RCC 7860 (cell line): ENCODE measurements at regions not wholly inside any gene's neighbourhood (a gene's known extent, or its start where the extent isn't known, plus 50 kb on each side); places are given as distances from the start of the nearest gene placed in this dataset.
"Not testable (repeated sequence)": the region's sequence is repeated elsewhere in the genome, so short reads cannot be mapped to it uniquely, and the experiment has no call there.

Source experiments
- DNase-seq: peaks from one replicate; pipeline ENCODE4 v3.0.0-alpha.2; 2015; ENCODE audit warnings: low spot score
- FAIRE-seq: peaks from 2 replicates; lab custom pipeline; 2012; peaks lifted over from hg19 to GRCh38; lab: Jason Lieb, UNC

GRCh38 chr4:160009656-160010493 is 907.0 kb downstream of the RAPGEF2 start:
- FAIRE-seq (no peak), DNase-seq (no peak)

- DNase-seq: no peak
- no peak for FAIRE-seq
Measured at GRCh38 chr4:160019936-160020335, 917.1 kb downstream of the RAPGEF2 start.

DNA sequence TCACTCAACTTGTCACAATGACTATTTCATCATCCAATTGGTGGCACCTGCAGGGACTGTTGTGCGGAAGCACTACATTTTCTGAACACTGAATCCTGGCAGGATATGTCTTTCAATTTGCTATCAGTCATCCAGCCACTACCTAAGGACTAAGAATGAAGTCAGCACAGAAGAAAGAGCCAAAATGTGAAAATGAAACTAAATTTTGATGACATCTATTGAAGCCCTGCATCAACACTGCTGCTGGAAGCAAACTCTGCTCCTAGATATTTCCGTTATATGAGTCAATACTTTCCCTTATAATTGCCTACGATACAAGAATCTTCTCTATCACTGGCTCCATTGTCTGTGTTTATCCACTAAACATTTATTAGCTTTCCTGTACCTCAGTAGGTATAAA is 917.9 kb downstream of the RAPGEF2 start:
- peak; percentile 9 for DNase-seq
- no peak for FAIRE-seq

DNA sequence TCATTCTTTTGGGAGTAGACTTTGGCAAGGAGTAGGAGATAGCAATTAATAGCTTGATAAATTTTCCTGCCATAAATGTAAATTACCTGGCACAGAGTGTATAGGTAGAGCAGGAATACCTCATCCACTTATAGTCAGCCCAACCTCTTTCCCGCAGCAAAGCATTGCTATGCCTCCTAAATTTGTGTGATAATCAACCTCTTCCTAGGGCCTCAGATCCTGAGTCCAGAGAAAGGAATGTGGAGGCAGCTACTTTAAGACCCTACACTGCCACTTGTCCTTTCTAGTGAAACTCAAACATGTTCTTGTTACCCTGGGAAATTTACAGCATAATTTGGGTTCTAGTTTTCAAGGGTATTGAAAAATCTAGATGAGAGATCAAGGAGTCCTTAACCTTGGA is 919.0 kb downstream of the RAPGEF2 start:
- FAIRE-seq: no peak
- no peak for DNase-seq

DNA sequence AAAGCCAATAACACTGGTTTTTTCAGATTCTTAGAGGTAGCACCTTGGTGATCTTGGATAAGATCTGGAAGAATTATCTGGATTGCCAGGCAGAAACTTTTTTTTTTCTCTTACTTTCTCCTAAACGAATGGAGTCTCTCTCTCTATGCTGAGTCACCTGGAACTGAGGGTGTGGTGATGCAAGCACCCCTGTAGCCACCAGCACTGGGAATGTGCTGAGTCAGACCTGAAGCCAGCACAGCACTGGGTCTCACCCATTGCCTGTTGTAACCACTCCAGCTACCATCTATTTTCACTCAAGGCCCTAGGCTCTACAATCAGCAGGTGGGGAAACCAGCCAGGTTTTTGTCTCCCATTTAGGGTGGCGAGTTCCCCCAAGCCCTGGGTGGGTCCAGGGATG is 923.8 kb downstream of the RAPGEF2 start:
- FAIRE-seq (peak; percentile 46), DNase-seq (peak; percentile 76)

DNA sequence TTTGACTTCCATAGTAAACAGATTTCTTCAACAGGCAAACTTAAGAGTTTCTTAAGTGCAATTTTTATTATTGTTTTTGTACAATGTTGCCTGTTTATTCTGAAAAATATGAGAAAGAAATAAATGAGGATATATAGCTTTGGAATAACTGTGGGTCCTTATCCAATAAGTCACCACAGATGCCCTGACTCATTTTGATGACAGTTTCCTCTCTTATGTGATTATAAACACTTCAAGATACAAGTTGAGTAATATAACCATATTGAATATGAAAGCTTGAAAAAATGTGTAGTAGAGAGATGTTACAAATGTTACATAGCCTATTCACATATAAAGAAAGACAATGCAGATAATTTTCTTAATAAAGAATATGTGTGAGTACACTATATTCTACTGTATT is 931.6 kb downstream of the RAPGEF2 start:
- no peak for DNase-seq
- FAIRE-seq: no peak

DNA sequence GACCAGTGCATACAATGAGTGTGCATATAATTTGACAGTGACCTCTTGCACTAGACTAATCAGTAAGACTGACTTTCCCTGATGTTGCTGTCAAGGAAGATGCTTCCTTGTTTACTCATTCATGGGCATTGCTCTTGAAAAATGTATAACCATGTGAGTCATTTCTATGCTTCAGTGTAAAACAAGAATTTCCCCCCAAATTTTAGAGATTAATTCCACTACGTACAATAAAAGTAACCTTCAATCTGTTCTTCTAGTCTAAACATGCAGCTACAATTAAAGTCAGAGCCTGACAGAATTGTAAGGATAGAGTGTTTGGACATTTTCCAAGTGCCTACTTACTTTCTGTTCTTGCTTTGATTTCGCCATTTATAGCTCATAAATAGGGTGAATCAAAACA is 935.7 kb downstream of the RAPGEF2 start:
- DNase-seq: no peak
- FAIRE-seq: no peak

DNA sequence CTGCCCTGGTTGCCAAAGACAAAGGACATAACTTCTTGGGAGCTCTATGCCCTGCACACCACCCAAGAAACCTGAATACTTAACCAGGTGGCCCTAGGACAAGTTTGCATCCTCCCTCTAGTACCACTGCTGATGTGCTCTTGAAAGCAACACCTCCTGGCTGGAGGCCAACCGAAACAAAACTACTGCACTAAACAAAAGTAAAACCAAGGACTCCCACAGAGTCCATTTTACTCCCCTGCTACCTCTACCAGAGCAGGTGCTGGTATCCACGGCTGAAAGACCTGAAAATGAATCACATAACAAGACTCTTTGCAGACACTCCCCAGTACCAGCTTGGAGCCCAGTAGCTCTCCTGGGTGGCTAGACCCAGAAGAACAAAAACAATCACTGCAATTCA is 941.8 kb downstream of the RAPGEF2 start:
- no peak for DNase-seq
- FAIRE-seq: no peak

- FAIRE-seq (no peak), DNase-seq (no peak)
Measured at GRCh38 chr4:160082432-160083207, 979.7 kb downstream of the RAPGEF2 start.

- DNase-seq (no peak), FAIRE-seq (no peak)
Measured at GRCh38 chr4:160091631-160092030, 988.8 kb downstream of the RAPGEF2 start.

GRCh38 chr4:160100316-160100715 is 997.4 kb downstream of the RAPGEF2 start:
- DNase-seq (no peak), FAIRE-seq (no peak)

- FAIRE-seq (no peak), DNase-seq (no peak)
Measured at GRCh38 chr4:160110891-160111290, 1008.0 kb downstream of the RAPGEF2 start.

GRCh38 chr4:160117686-160118085 is 1014.8 kb downstream of the RAPGEF2 start:
- no peak for FAIRE-seq
- no peak for DNase-seq

DNA sequence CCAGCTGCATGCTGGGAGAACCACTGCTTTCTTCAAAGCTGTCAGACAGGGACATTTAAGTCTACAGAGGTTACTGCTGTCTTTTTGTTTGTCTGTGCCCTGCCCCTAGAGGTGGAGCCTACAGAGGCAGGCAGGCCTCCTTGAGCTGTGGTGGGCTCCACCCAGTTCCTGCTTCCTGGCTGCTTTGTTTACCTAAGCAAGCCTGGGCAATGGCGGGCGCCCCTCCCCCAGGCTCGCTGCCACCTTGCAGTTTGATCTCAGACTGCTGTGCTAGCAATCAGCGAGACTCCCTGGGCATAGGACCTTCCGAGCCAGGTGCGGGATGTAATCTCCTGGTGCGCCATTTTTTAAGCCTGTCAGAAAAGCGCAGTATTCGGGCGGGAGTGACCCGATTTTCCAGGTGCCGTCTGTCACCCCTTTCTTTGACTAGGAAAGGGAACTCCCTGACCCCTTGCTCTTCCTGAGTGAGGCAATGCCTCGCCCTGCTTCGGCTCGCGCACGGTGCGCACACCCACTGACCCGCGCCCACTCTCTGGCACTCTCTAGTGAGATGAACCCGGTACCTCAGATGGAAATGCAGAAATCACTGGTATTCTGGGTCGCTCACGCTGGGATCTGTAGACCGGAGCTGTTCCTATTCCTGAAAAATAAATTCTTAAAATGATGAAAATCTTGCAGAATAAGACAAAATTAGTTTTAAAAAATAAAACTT is 1022.9 kb downstream of the RAPGEF2 start:
- FAIRE-seq, DNase-seq: not testable (repeated sequence)

DNA sequence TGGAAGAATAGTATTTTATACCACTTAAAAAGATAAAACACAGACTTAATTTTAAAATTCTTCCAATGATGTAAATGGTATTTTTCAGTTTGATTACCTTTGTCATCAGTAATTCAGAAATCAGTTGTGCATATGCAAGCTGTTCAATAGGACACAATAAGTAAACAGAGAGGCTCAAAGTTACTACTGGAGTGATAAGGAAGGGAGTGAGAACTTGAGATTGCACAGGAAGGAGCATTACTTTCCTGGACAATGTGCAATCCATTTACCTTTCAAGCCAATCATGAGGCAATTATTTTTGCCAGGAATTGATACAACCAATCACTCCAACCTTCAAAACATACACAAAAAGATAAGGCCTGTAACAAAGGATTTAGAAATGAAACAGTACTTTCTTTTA is 1024.3 kb downstream of the RAPGEF2 start:
- FAIRE-seq: no peak
- DNase-seq: no peak

DNA sequence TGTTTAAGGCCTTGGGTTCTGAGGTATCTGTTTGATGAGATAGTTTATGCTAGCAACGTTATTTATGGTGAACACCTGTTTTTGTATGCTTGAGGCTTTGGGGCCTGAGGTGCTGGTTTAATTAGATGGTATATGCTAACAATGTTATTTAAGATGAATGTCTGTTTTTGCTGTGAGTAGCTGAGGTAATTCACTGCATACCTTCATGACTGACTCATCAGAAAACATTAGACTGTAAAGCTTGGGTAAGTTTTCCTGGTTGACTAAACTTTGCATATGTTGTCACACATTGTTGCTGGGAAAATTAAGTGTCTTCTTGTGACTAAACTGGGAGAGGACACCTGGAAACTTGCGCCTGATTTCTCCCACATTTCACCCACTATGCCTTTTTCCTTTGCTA is 1026.6 kb downstream of the RAPGEF2 start:
- peak; percentile 72 for DNase-seq
- peak; percentile 85 for FAIRE-seq

GRCh38 chr4:160136021-160136420 is 1033.1 kb downstream of the RAPGEF2 start:
- DNase-seq (no peak), FAIRE-seq (no peak)

DNA sequence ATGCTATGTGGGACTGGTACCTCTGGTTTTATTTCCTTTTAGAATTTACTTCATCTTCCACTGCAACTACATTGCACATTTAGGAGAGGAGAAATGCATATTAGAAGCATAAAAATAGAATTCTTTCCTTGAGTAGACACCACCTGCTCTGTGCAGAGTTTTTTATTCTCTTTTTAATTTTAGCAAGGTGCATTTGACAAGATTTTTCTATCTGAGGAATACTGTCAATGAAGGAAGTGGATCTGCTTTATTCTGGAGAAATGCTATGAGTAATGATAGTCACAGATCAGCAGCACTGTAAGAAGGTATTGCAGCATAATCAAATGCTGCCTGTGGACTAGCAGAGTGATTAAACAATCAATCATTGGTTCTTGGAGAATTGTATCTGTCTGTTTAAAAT is 1038.3 kb downstream of the RAPGEF2 start:
- no peak for DNase-seq
- FAIRE-seq: no peak

DNA sequence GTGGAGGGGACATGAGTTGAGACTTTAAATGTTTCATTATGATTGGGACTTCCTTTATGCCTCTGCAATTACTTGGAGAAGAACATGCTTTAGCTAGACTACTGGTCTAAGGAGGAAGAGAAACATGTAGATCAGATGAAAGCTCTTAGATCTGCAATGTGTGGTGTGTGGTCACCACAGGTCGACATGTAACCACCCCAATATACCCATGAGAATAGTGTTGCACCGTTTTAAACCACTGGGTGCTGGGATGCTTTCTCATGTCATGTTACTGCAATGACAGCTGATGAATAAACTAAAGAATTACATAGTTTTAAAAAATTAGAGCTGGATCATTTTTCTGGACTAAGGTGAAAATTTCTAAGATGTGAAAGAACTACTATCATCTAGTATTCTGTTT is 1039.7 kb downstream of the RAPGEF2 start:
- DNase-seq (no peak), FAIRE-seq (no peak)

DNA sequence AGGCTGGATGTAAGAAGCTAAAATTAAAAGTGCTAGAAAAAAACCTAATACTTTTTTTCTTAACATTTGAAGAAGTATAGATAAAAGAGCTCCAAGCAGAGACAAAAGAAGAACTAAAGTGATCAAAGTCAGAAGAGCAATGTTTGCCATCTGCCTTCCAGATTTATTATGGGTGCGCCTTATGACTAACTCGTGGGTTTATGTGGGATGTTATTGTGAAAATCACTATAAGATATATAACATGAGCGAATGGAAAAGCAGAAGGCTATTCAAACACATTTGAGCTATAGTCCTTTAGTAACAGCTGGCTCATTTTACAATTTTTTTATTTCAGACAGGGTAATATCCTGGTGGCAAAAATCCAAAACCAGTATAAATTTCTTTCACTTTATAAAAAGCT is 1040.7 kb downstream of the RAPGEF2 start:
- FAIRE-seq: no peak
- DNase-seq: no peak

GRCh38 chr4:160159457-160159856 is 1056.6 kb downstream of the RAPGEF2 start:
- FAIRE-seq (no peak), DNase-seq (no peak)

- FAIRE-seq (no peak), DNase-seq (no peak)
Measured at GRCh38 chr4:160161026-160161425, 1058.1 kb downstream of the RAPGEF2 start.
